ENCODE measurements at regions not wholly inside any gene's neighbourhood (a gene's known extent, or its start where the extent isn't known, plus 50 kb on each side); places are given as distances from the start of the nearest gene placed in this dataset.

GRCh38 chr11:80085563-80085962 is 644.7 kb upstream of the TENM4 start:
- TF ChIP-seq CSDC2 (CRISPR knock-in tag; IDR thresholded peaks at IDR 0.05), result no peak
- no peak for ATAC-seq

GRCh38 chr11:80084608-80085007 is 643.8 kb upstream of the TENM4 start:
- TF ChIP-seq PPARA (CRISPR knock-in tag; IDR thresholded peaks at IDR 0.05; ENCODE audit: borderline replicate concordance) (no peak), SNAI2 (CRISPR knock-in tag; IDR thresholded peaks at IDR 0.05) (no peak), ZFP3 (CRISPR knock-in tag; IDR thresholded peaks at IDR 0.05) (no peak), TOX (CRISPR knock-in tag; IDR thresholded peaks at IDR 0.05; ENCODE audit: borderline replicate concordance) (no peak), TCF4 (CRISPR knock-in tag; IDR thresholded peaks at IDR 0.05; ENCODE audit: borderline replicate concordance) (no peak), ZFP30 (CRISPR knock-in tag; IDR thresholded peaks at IDR 0.05) (no peak)
- no peak for ATAC-seq

GRCh38 chr11:80083531-80083951 is 642.7 kb upstream of the TENM4 start:
- ATAC-seq, result no peak
- TF ChIP-seq ISL1 (CRISPR knock-in tag; IDR thresholded peaks at IDR 0.05) (no peak), ESRRG (CRISPR knock-in tag; IDR thresholded peaks at IDR 0.05) (no peak)

DNA sequence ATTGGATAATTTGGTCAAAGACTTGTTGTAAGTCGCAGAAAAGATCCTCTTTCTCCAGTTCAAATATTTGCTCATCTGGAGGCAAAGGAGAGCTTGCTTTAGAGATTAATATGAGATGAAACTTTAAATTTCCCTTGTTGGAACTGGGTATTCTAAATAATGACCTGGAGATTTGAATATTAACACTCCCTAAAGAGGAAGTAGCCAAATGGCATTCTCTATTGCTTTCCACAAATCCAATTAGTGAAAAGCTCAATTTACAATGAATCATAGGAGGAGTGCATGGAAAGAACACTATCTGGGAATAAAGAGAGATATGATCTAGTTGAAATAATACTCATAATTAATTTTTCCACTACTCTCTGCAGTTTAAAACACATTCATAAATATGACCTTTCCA is 641.6 kb upstream of the TENM4 start:
- TF ChIP-seq RARB (CRISPR knock-in tag; IDR thresholded peaks at IDR 0.05) (no peak), ZNF565 (CRISPR knock-in tag; conservative IDR thresholded peaks at IDR 0.05; ENCODE audit: low read depth) (no peak), ZNF8 (CRISPR knock-in tag; IDR thresholded peaks at IDR 0.05) (no peak), ZC3H10 (CRISPR knock-in tag; IDR thresholded peaks at IDR 0.05) (no peak), ARNTL (CRISPR knock-in tag; IDR thresholded peaks at IDR 0.05; ENCODE audit: borderline replicate concordance, low read depth) (no peak), ESRRG (CRISPR knock-in tag; IDR thresholded peaks at IDR 0.05) (no peak), TOX (CRISPR knock-in tag; IDR thresholded peaks at IDR 0.05; ENCODE audit: borderline replicate concordance) (no peak), GLIS3 (CRISPR knock-in tag; IDR thresholded peaks at IDR 0.05) (no peak), CSRNP3 (CRISPR knock-in tag; IDR thresholded peaks at IDR 0.05) (no peak), BACH2 (CRISPR knock-in tag; IDR thresholded peaks at IDR 0.05; ENCODE audit: borderline replicate concordance) (no peak), ZFP30 (CRISPR knock-in tag; IDR thresholded peaks at IDR 0.05) (no peak), OSR1 (CRISPR knock-in tag; IDR thresholded peaks at IDR 0.05) (no peak), ISL1 (CRISPR knock-in tag; IDR thresholded peaks at IDR 0.05) (no peak), CREB5 (CRISPR knock-in tag; IDR thresholded peaks at IDR 0.05; ENCODE audit: low read depth) (no peak), TSHZ2 (CRISPR knock-in tag; IDR thresholded peaks at IDR 0.05) (no peak), ZFP3 (CRISPR knock-in tag; IDR thresholded peaks at IDR 0.05) (no peak), ZNF70 (CRISPR knock-in tag; IDR thresholded peaks at IDR 0.05) (no peak), SNAI2 (CRISPR knock-in tag; IDR thresholded peaks at IDR 0.05) (no peak)
- TF ChIP-seq, protein P1, sequence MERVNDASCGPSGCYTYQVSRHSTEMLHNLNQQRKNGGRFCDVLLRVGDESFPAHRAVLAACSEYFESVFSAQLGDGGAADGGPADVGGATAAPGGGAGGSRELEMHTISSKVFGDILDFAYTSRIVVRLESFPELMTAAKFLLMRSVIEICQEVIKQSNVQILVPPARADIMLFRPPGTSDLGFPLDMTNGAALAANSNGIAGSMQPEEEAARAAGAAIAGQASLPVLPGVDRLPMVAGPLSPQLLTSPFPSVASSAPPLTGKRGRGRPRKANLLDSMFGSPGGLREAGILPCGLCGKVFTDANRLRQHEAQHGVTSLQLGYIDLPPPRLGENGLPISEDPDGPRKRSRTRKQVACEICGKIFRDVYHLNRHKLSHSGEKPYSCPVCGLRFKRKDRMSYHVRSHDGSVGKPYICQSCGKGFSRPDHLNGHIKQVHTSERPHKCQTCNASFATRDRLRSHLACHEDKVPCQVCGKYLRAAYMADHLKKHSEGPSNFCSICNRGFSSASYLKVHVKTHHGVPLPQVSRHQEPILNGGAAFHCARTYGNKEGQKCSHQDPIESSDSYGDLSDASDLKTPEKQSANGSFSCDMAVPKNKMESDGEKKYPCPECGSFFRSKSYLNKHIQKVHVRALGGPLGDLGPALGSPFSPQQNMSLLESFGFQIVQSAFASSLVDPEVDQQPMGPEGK (CRISPR knock-in tag; IDR thresholded peaks at IDR 0.05; ENCODE audit: borderline replicate concordance), result no peak
- TF ChIP-seq, protein P2, sequence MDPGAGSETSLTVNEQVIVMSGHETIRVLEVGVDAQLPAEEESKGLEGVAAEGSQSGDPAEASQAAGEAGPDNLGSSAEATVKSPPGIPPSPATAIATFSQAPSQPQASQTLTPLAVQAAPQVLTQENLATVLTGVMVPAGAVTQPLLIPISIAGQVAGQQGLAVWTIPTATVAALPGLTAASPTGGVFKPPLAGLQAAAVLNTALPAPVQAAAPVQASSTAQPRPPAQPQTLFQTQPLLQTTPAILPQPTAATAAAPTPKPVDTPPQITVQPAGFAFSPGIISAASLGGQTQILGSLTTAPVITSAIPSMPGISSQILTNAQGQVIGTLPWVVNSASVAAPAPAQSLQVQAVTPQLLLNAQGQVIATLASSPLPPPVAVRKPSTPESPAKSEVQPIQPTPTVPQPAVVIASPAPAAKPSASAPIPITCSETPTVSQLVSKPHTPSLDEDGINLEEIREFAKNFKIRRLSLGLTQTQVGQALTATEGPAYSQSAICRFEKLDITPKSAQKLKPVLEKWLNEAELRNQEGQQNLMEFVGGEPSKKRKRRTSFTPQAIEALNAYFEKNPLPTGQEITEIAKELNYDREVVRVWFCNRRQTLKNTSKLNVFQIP (CRISPR knock-in tag; IDR thresholded peaks at IDR 0.05; ENCODE audit: borderline replicate concordance, low read depth), result no peak
- ATAC-seq, result no peak

Data from SK-N-SH treated with all-trans-retinoic acid at 6 μM for 48 hours (cell line).